NCI-H128 (cell line): ENCODE measurements at regions not wholly inside any gene's neighbourhood (a gene's known extent, or its start where the extent isn't known, plus 50 kb on each side); places are given as distances from the start of the nearest gene placed in this dataset.

Experiments
- DNase-seq: peaks from one replicate; lab custom pipeline; 2025; ENCODE audit not compliant: unreplicated experiment; lab: John Stamatoyannopoulos, UW

GRCh38 chr1:22371408-22371807 is 80.2 kb upstream of the ZBTB40 start:
- DNase-seq = no peak

GRCh38 chr1:22373252-22373651 is 78.4 kb upstream of the ZBTB40 start:
- DNase-seq = no peak

GRCh38 chr1:22374001-22374400 is 77.7 kb upstream of the ZBTB40 start:
- no peak for DNase-seq

GRCh38 chr1:22375601-22376000 is 76.0 kb upstream of the ZBTB40 start:
- DNase-seq = no peak

- no peak for DNase-seq
Measured at GRCh38 chr1:22376001-22376400, 75.7 kb upstream of the ZBTB40 start.

GRCh38 chr1:22376546-22376945 is 75.1 kb upstream of the ZBTB40 start:
- no peak for DNase-seq

- DNase-seq = no peak
Measured at GRCh38 chr1:22376976-22377375, 74.7 kb upstream of the ZBTB40 start.

- no peak for DNase-seq
Measured at GRCh38 chr1:22379566-22379965, 72.1 kb upstream of the ZBTB40 start.

GRCh38 chr1:22380024-22380785 is 71.4 kb upstream of the ZBTB40 start:
- DNase-seq = no peak

GRCh38 chr1:22383526-22384294 is 67.9 kb upstream of the ZBTB40 start:
- DNase-seq = no peak

GRCh38 chr1:22385537-22385936 is 66.1 kb upstream of the ZBTB40 start:
- DNase-seq = no peak

GRCh38 chr1:22386774-22387173 is 64.9 kb upstream of the ZBTB40 start:
- DNase-seq = no peak

GRCh38 chr1:22387919-22388580 is 63.6 kb upstream of the ZBTB40 start:
- no peak for DNase-seq

GRCh38 chr1:22388671-22389450 is 62.8 kb upstream of the ZBTB40 start:
- no peak for DNase-seq

- no peak for DNase-seq
Measured at GRCh38 chr1:22393587-22393986, 58.1 kb upstream of the ZBTB40 start.

GRCh38 chr1:22398656-22399420 is 52.8 kb upstream of the ZBTB40 start:
- no peak for DNase-seq

- no peak for DNase-seq
Measured at GRCh38 chr1:22399421-22400091, 52.1 kb upstream of the ZBTB40 start.
